NCI-H526 treated with DMSO at 0.1 percent for 48 hours (cell line): ENCODE measurements at regions not wholly inside any gene's neighbourhood (a gene's known extent, or its start where the extent isn't known, plus 50 kb on each side); places are given as distances from the start of the nearest gene placed in this dataset.
"Not testable (repeated sequence)": the region's sequence is repeated elsewhere in the genome, so short reads cannot be mapped to it uniquely, and the experiment has no call there.

ENCODE experiments used
- DNase-seq: peaks from one replicate; lab custom pipeline; 2025; lab: John Stamatoyannopoulos, UW

DNA sequence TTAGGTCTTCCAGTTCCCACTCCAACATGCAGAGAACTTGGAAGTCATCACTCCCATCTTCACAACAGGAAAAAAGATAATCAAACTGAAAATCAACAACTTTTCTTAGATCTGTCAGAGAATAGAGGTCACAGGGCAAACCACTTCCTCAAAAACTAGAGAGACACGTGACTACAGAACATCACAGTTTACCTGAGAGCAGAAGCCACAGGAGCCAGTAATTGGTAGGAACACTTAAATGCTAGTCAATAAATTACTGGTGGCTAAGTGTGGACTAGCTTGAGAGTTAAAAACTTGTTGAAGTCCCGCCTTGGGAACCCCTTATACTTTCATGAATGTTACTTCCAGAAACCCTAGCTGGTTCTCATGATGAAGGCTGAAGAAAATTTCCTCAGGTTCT, 81.1 kb downstream of the THSD1 start:
- not testable (repeated sequence) for DNase-seq

DNA sequence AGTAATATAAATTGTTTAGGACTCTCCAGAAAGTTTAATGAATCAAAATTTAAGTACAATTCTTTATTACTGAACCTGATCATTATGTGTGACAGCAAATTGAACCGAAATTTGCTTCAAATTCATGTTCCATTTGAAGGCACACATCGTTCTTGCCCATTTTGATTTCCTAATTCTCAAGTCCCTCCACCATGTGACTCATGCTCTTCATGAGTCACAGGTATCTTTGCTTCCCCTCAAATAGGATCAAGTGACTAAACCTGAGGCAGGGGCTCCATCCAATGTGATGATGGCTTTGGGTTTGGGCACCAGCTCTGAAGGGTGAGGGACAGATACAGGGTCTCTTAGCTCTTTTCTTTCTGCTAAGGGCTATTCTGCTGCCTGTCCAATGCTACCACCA, 86.1 kb downstream of the THSD1 start:
- no peak for DNase-seq

DNA sequence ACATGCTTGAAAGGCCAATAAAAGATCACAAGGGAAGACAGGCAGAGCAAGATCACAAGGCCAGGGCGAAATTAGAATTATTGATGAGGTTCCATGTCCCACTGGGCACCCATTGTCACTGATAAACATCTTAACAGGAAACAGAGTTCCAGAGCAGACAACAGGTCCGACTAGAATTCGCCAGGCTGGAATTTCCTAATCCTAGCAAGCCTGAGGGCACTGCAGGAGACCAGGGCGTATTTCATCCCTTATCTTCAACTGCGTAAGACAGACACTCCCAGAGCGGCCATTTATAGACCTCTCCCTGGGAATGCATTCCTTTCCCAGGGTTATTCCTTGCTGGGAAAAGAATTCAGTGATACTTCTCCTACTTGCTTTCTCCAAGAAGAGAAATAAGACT, 96.1 kb downstream of the THSD1 start:
- not testable (repeated sequence) for DNase-seq

DNA sequence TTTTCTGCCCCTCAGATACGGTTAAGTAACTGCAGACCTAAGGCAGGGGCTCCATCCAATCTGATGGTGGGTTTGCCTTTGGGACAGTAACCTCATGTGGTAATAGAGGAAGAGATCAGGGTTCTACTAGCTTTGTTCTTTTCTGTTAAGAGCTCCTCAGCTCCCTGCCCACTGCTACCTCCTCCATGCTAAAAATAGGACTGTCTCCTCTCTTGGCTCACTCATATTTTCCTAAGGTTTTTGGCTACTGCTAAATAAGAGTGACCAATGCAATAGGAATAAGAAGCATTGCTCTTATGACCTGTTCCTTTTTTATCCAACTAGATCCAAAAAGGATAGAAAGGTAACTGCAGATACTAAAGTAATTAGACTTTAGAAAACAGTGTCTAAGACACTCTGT, 99.6 kb downstream of the THSD1 start:
- not testable (repeated sequence) for DNase-seq

DNA sequence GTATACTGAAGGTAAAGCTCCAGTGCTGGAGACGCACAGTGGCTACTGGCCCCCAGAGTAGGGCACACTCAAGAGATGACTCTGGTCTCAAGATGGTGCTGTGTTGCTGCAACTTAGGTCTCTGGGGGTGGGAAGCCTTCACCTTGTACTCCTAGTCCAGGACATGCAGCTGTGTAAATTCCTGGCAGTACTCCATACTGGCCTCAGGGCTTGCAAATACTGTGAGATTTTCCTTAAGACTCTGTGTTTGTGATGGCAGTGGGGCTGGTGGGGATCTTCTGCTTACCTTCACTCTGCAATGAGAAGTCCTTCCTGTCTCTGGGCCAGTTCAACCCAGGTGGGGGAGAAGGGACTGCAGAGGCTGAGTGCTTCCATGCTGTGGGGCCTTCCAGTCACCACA, 102.9 kb downstream of the THSD1 start:
- not testable (repeated sequence) for DNase-seq

DNA sequence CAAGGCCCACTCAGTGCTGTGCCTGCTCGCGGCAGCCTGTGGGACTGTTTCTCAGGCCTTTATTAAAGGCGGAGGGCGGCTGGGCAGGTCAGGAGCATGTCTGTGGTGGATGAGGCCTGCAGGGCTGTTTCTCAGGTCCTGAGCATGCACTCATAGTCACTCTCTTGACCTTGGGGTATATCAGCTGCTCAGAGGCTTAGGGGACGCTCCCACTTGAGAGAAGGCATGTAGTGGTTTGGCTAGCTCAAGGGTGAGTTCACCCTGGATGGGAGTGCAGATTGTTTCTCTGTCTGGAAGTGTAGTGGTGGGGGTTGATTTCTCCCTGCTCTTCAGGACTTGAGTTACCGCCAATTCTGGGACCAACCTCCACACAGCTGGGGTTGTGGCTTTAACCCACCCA, 103.3 kb downstream of the THSD1 start:
- DNase-seq, result not testable (repeated sequence)

GRCh38 chr13:52301810-52302400, 104.1 kb downstream of the THSD1 start:
- not testable (repeated sequence) for DNase-seq

GRCh38 chr13:52298079-52298661, 107.8 kb downstream of the THSD1 start:
- not testable (repeated sequence) for DNase-seq

- DNase-seq, result not testable (repeated sequence)
These were observed 117.1 kb downstream of the THSD1 start for GRCh38 chr13:52288891-52289290.

- not testable (repeated sequence) for DNase-seq
These were observed 122.0 kb upstream of the NEK3 start for GRCh38 chr13:52281387-52281786.

- DNase-seq, result not testable (repeated sequence)
These were observed 120.0 kb upstream of the NEK3 start for GRCh38 chr13:52279408-52279807.

- DNase-seq, result not testable (repeated sequence)
These were observed 94.9 kb upstream of the NEK3 start for GRCh38 chr13:52254299-52254698.

DNA sequence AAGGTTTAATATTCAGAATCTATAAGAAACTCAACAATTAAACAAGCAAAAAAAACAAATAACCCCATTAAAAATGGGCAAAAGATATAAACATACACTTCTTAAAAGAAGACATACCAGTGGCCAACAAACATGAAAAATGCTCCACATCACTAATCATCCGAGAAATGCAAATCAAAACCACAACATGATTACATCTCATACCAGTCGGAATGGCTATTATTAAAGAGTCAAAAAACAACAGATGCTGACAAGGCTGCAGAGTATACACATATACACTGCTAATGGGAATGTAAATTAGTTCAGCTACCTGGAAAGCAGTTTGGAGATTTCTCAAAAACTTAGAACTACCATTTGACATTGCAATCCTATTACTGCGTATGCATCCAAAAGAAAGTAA, 81.4 kb upstream of the NEK3 start:
- DNase-seq, result peak; percentile 83

DNA sequence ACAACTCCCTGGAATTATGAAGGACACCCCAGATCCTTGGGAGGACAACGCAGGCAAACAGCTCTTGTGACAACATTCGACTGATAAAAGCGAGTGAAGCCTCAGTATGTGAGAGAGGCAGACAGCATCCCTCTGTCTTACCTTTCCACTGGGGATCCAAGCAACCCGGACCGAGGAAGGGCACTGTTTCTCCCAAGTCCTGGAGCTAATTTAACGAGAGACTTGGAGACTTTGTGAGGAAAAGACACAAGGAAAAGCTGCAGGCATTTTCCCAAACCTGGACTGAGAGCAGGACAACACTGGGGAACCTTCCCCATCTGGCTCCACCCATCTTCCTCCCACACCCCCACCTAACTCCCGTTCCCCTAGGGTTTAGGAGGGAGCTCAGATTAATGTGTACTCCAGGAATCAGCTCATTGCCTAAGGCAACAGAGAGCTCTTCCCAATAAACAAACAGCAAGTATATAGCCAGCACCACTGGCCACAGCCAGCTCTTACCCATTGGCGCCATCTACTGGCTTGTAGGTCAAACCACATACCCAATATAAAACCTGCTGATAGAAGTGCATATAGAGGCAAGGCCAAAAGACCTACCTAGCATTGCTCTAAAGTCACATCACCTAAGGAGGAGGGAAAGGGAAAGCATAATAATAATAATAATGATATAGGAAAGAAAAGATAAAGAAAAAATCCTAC, 76.7 kb upstream of the NEK3 start:
- peak; percentile 67 for DNase-seq

GRCh38 chr13:52234928-52235327, 75.5 kb upstream of the NEK3 start:
- DNase-seq, result not testable (repeated sequence)

GRCh38 chr13:52223063-52223462, 63.7 kb upstream of the NEK3 start:
- DNase-seq, result not testable (repeated sequence)

DNA sequence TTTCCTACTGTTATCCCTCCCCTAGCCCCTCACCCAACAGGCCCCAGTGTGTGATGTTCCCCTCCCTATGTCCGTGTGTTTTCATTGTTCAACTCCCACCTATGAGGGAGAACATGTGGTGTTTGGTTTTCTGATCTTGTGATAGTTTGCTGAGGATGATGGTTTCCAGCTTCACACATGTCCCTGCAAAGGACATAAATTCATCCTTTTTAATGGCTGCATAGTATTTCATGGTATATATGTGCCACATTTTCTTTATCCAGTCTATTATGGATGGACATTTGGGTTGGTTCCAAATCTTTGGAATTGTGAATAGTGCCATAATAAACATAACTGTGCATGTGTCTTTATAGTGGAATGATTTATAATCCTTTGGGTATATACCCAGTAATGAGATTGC, 54.5 kb upstream of the NEK3 start:
- DNase-seq, result not testable (repeated sequence)

- not testable (repeated sequence) for DNase-seq
These were observed 53.5 kb upstream of the NEK3 start for GRCh38 chr13:52212886-52213285.

- not testable (repeated sequence) for DNase-seq
These were observed 52.0 kb upstream of the NEK3 start for GRCh38 chr13:52211416-52211776.

DNA sequence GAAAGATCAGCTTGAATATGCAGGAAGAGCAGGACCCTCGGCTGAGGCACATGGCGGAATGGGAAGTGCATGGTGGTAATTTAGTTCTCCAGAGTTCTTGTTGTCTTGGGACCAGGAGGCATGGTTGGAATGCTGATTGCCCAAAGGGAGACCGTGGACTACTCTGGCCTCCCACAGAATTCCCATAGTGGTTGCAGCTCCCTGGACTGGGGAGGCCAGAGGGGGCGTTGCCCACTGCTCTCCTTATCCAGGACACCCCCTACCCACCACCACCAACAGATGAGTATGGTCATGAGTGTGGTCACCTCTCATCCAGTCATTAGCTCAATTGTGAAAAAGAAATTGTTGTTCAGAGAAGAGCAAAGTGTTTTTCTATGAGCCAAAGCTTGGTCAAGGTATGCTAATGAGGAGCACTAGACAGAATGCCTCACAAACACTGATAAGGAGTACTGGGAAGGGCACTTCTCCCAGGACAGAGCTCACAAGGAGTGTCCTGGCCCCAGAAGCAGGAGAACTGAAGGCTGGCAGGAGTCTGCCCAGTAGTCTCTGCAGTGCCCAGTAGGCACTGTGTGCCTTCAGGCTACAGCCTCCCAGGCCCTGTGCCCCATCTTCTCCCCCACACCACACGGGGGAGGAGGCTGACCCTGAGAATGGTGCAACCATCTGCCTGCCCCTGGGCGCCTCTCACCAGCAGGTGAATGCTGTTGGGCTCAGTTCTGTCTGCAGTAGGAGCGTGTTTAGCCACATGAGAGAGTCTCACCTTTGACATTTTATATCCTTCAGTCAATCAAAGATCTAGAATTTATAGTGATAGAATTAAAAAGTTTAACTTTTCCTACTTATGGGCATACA, 51.4 kb upstream of the NEK3 start:
- DNase-seq, result not testable (repeated sequence)
